Ovary (tissue), 3 donors: ENCODE measurements at regions not wholly inside any gene's neighbourhood (a gene's known extent, or its start where the extent isn't known, plus 50 kb on each side); places are given as distances from the start of the nearest gene placed in this dataset.
"Not testable (repeated sequence)": the region's sequence is repeated elsewhere in the genome, so short reads cannot be mapped to it uniquely, and the experiment has no call there.

Experiments used
- CTCF ChIP-seq, 3 donors: fragments of 450-650 bp in 2 of 3; fragments of 200-600 bp in 1 of 3; IDR thresholded peaks; one replicate each; pipeline versions ENCODE4 v1.5.1 to v1.8.0; 2016 to 2022; ENCODE audit warnings: antibody characterized with exemption in 3 of 3, mild to moderate bottlenecking in 1 of 3
- POLR2A ChIP-seq: fragments of 450-650 bp; IDR thresholded peaks from one replicate; pipeline ENCODE4 v1.6.1; 2017; ENCODE audit warnings: antibody characterized with exemption, mild to moderate bottlenecking, moderate library complexity
- donor health status: DM: no; HTN: no; CAD: no.

GRCh38 chr7:35945621-35946020 lies 144.8 kb downstream of the SEPTIN7 start:
- not testable (repeated sequence) for TF ChIP-seq CTCF (IDR thresholded peaks at IDR 0.05); POLR2A
